Mesendoderm (in vitro differentiated cells): ENCODE measurements at regions not wholly inside any gene's neighbourhood (a gene's known extent, or its start where the extent isn't known, plus 50 kb on each side); places are given as distances from the start of the nearest gene placed in this dataset. TPM values are rescaled to one million over a fixed set of nuclear protein-coding genes. Genes with fewer than 3 reads are reported as not detected.

Source experiments
- small RNA-seq: library from polyadenylated mRNA; stranded (forward); fragments of <200 nt; extraction: miRNeasy Mini kit (QIAGEN cat#:217004); gene quantifications from one replicate; pipeline ENCODE3, GENCODE V24; 2013; ENCODE audit not compliant: insufficient read depth

Small RNA genes in the stretch of these regions (small RNA-seq; reads per million reads assigned to genes)
- gene AL358944.1, result not detected
